NCI-H2171 treated with DMSO at 0.1 percent for 48 hours (cell line): ENCODE measurements at regions not wholly inside any gene's neighbourhood (a gene's known extent, or its start where the extent isn't known, plus 50 kb on each side); places are given as distances from the start of the nearest gene placed in this dataset.

Source experiments
- DNase-seq: peaks from one replicate; lab custom pipeline; 2025; lab: John Stamatoyannopoulos, UW

- peak; percentile 13 for DNase-seq
Observed at GRCh38 chr1:114224196-114224907, 70.7 kb upstream of the SYT6 start.

DNA sequence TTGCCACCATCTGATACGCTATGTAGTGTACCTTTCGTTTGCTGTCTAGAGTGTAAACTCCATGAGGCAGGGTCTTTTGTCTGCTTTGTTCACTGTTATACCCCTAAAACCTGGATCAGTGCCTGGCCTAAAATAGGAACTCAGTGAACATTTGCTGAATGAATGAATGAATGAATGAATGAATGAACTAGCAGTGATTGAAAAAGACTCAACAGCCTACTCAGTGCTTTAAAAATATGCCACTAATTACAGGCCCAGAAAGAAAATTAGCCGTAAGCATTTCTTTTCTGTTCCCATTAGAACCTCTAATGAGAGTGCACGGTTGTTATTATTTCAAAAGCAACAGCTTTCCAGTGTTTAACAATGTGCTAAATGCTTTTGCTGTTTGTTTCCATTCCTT is 69.3 kb upstream of the SYT6 start:
- DNase-seq = no peak

- DNase-seq = peak; percentile 17
Observed at GRCh38 chr1:114219172-114219868, 65.7 kb upstream of the SYT6 start.

DNA sequence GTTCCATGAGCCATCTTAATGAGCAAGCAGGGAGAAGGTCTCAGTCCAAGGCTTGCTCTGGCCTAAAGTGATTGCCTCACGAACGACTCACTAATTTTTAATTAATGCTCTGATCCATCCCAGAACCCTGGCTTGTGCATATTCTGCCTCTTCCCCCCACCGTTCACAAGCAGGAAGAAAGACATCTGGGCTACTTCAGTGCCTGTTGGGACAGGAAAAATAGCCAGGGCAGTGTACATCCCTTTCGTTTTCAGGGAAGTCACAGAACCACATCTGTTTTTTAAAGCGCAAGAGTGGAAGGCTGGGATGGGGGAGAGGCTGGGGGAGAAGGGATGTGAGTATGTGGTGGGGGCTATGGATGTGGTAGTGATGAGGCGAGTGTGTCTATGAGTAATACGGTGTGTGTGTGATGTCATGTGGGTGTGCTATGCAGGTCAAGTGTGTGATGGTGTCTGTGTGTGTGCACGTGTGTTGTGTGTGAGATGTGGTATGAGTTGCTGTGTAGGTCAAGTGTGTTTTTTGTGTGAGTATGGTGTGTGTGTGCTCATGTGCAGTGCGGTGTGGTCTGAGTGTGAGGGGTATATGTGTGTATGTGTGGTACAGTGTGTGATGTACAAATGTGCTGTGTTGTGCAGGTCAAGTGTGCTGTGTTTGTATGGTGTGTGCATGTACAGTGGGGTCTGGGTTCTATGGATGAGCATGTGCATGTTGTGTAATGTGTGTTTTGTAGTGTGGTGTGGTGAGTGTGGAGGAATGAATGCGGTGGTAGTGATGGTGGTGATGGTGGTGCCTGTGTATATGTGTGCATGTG is 64.9 kb upstream of the SYT6 start:
- no peak for DNase-seq

DNA sequence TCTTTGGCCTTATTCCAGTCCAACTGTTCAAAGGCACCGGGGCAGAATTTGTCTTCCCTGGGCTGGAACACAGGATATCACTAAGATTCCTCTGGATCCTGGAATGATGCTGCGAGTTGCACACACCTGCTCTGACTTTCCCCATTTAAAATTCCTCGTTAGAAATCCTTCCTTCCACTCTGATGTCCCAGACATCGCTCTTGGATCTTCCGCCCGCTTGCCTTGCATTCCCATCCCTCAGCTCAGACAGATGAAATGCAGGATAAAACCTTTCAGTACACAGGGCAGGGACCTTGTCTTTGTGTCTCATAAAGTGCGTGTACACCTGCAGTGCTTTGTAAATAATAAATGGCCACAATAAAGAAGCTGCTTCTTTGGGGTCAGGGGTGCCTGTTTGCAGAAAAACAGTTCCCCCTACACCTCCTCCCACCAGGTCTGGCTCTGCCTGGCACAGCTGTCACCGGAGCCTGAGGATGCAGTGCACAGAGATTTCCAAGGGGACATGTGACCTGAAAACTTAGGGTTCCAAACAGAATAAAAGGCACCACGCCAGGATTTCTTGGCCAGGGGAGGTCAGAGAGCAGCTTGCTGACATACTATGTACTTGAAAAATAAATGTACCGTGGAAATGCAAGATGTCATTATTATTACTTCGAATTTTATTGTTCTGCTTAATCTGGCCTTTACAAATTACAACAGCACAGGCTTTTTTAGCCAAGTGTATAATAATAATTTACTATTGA is 62.9 kb upstream of the SYT6 start:
- DNase-seq = peak; percentile 94

GRCh38 chr1:114215436-114215835 is 61.8 kb upstream of the SYT6 start:
- DNase-seq = peak; percentile 16

DNA sequence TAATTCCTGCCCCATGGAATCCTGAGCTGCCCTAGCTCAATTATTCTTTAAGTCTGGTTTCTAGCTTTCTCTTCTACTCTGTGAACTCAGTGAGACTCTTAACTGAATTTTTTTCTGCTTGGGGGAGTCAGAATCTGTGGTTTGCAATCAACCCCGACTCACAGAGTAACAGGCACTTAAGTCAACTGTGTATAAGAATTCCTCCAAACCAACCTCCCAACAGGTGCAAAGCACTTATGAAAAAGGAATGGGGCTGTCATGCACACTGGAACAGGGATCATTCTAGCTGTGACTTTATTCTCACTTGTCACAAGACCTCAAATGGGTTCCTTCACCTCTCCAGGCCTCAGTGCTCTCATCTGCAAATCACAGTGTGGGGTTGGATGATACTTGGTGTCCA is 60.3 kb upstream of the SYT6 start:
- DNase-seq = no peak

DNA sequence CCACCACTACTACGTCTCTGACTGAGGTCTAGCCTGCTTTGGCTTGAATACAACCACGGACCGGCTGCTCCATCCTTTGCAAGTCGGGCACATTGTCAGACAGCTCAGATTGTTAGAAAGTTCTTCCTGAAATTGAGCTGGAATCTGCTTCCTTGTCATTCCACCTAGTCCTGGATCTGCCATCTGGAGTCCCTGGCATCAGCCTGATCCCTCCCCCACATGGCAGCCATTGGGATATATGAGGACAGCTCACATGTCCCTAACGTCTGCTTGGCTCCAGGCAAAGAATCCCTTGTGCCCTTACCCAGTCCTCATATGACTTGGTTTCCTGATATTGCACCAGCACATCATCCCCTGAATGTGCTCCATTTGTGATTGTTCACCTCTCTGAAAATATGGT is 56.3 kb upstream of the SYT6 start:
- DNase-seq = peak; percentile 83

DNA sequence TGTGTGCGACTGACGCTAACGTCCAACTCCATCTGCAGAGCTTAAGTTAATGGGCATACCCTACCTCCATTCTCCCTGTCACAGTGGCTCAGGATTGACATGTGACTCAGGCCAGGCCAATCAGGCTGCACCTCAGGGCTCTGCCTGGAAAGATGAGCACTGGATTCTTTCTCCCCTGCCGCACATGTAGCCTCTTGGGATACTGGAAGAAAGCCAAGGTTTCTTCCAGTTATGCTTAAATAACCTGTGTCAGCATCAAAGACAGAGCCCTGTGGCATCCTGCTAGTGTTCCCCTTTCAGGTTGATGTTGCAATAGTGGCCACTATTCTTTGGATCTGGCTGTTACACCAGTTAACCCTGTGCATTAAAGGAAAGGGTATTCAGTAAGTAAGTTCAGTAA is 55.0 kb upstream of the SYT6 start:
- peak; percentile 94 for DNase-seq

DNA sequence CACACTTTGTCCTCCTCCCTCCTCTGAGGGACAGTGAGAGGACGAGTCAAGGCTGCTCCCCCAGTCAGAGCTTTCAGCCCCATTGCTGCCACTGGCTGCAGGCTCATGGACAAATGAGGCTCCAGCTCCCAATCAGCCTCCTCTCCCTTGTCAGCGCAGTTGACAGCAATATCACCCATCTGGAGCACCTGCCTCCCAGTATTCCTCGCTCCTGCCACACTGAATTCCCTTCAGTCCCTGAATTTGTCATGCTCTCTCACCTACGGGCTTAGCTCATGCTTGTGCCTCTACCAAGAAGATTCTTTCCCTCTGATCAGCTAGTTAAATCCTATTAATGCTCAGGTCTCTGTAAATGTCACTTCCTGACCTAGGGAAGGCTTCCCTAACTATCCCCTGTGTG is 54.4 kb upstream of the SYT6 start:
- peak; percentile 53 for DNase-seq

- no peak for DNase-seq
Observed at GRCh38 chr1:114207635-114208034, 54.0 kb upstream of the SYT6 start.

DNA sequence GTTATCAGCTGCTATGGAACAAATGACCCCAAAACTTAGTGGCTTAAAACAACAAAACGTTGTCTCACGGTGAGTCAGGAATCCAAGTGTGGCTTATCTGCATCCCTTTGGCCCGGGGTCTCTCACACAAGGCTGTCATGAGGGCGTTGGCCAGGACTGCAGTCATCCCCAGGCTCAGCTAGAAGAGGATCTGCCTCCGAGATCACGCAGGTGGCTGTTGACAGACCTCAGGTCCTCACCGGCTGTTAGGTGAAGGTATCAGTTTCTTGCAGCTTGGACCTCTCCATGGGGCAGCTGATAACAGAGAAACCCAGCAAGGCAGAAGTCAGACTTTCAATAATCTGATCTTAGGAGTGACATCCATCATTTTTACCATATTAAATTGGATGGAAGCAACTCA is 52.7 kb upstream of the SYT6 start:
- DNase-seq = no peak

DNA sequence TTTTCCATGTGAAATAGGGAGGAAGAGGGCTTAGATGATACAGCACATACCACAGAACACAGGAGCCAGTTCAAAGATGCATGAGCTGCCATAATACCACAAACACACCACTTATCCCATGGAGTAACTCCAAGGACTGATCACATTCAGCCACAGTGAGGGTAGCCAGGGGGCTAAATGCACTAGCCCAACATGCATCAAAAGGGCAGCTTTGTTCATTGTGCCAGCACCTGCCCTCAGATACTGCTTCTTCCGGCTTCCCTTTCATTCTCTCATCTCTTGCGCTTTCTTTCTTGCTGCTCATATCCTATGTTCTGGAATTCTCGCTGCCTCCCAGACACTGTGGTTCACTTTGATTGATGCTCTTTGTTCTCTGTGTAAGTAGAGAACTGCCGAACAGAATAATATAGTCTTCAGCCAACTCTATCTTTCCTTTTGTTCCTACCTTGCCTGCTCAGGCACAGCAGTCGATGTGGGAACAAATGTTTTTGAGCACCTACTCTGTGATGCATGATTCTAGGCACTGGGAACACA is 50.0 kb upstream of the SYT6 start:
- no peak for DNase-seq
